ENCODE measurements at regions not wholly inside any gene's neighbourhood (a gene's known extent, or its start where the extent isn't known, plus 50 kb on each side); places are given as distances from the start of the nearest gene placed in this dataset.

DNA sequence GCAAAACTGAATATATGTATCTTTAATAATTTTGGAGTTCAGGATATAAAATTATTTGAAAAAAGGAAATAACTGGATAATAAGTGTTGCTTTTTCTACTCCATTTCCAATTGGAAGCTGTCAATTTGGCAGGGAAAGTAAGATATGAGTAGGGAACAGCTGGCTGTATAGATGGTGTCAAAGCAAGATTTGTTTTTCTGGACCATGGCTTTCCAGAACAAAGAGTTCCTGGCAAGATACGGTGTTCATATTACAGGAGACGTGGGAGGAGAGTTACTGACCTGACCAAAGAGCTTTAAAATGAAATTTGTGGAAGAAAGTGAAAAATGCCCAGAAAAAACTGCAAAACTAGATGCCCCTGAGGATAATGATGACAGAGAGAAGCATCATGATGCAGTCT, 442.7 kb upstream of the KIRREL3 start:
- Histone ChIP-seq H3K4me1 (no peaks in the 10 kb centered on the region), H3K9me3 (no peaks in the 10 kb centered on the region), H3K4me3 (no peak overlapping the region), H3K4me2 (no peak overlapping the region), H3K27ac (no peak overlapping the region)
- POLR2A ChIA-PET, result no interaction called here
- ATAC-seq (no peak), FAIRE-seq (no peak), DNase-seq (ENCODE audit: low read depth in 1 of 2, low spot score in 1 of 2) (no peak)
- 0% methylated on average over 2 of the region's 2 CpGs for WGBS (ENCODE audit: missing lambda C conversion rate)
- TF ChIP-seq, protein P1, sequence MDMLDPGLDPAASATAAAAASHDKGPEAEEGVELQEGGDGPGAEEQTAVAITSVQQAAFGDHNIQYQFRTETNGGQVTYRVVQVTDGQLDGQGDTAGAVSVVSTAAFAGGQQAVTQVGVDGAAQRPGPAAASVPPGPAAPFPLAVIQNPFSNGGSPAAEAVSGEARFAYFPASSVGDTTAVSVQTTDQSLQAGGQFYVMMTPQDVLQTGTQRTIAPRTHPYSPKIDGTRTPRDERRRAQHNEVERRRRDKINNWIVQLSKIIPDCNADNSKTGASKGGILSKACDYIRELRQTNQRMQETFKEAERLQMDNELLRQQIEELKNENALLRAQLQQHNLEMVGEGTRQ (IDR thresholded peaks at IDR 0.05), result no peak
- TF ChIP-seq, protein P2, sequence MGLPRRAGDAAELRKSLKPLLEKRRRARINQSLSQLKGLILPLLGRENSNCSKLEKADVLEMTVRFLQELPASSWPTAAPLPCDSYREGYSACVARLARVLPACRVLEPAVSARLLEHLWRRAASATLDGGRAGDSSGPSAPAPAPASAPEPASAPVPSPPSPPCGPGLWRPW (IDR thresholded peaks at IDR 0.05), result no peak
- TF ChIP-seq ZC3H11A (IDR thresholded peaks at IDR 0.05), result no peak
- no peak for TF ChIP-seq TFCP2L1 (CRISPR knock-in tag; IDR thresholded peaks at IDR 0.05)
- TF ChIP-seq HEYL (CRISPR knock-in tag; IDR thresholded peaks at IDR 0.05), result no peak
- TF ChIP-seq ZFP36 (IDR thresholded peaks at IDR 0.05; ENCODE audit: borderline replicate concordance, partially characterized antibody), result no peak
- TF ChIP-seq EHF (CRISPR knock-in tag; IDR thresholded peaks at IDR 0.05), result no peak
- TF ChIP-seq SMC3 (IDR thresholded peaks at IDR 0.05), result no peak
- TF ChIP-seq, protein P3, sequence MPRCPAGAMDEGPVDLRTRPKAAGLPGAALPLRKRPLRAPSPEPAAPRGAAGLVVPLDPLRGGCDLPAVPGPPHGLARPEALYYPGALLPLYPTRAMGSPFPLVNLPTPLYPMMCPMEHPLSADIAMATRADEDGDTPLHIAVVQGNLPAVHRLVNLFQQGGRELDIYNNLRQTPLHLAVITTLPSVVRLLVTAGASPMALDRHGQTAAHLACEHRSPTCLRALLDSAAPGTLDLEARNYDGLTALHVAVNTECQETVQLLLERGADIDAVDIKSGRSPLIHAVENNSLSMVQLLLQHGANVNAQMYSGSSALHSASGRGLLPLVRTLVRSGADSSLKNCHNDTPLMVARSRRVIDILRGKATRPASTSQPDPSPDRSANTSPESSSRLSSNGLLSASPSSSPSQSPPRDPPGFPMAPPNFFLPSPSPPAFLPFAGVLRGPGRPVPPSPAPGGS (IDR thresholded peaks at IDR 0.05), result no peak
- TF ChIP-seq POLR2A (IDR thresholded peaks at IDR 0.05; ENCODE audit: low read length), result no peak
- no peak for TF ChIP-seq MAZ (IDR thresholded peaks at IDR 0.05; ENCODE audit: borderline replicate concordance, low read depth, low read length)
- no peak for TF ChIP-seq RFX5 (IDR thresholded peaks at IDR 0.05)
- no peak for TF ChIP-seq KDM5A (IDR thresholded peaks at IDR 0.05)
- TF ChIP-seq GATA3 (IDR thresholded peaks at IDR 0.05; ENCODE audit: borderline replicate concordance), result no peak
- TF ChIP-seq, protein P4, sequence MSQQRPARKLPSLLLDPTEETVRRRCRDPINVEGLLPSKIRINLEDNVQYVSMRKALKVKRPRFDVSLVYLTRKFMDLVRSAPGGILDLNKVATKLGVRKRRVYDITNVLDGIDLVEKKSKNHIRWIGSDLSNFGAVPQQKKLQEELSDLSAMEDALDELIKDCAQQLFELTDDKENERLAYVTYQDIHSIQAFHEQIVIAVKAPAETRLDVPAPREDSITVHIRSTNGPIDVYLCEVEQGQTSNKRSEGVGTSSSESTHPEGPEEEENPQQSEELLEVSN (IDR thresholded peaks at IDR 0.05; ENCODE audit: borderline replicate concordance, low read depth), result no peak
- CTCF ChIA-PET, result no interaction called here

DNA sequence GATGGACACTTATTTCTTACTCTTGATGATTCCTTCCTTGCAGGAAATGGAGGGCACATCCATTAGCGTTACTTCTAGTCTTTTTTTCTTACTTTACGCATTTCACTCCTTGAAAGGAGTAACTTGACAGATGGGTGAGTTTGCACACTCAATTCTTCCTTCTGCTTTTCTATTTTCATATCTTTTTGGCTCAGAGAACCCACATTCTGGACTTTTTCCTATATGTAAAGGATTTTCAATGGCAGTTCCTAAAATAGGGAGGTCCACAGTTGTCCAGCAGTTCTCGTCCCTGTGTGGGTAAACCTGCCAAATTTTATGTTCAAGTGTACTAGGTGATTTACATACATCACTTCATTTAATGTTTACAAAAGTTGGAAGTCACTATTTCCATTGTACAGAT, 440.0 kb upstream of the KIRREL3 start:
- 5% methylated on average over 3 of the region's 3 CpGs for WGBS (ENCODE audit: missing lambda C conversion rate)
- H3K9me3 ChIP-seq, result no peaks in the 10 kb centered on the region
- no peak overlapping the region for H3K27ac ChIP-seq
- no peak overlapping the region for H3K4me3 ChIP-seq
- CTCF ChIA-PET, result no interaction called here
- no peak for DNase-seq (ENCODE audit: low read depth in 1 of 2, low spot score in 1 of 2)
- H3K4me2 ChIP-seq, result no peak overlapping the region
- FAIRE-seq, result no peak
- TF ChIP-seq ESRRA (IDR thresholded peaks at IDR 0.05; ENCODE audit: borderline replicate concordance, low read length) (no peak), KDM1A (IDR thresholded peaks at IDR 0.05; ENCODE audit: low read depth) (no peak), CHD4 (IDR thresholded peaks at IDR 0.05; ENCODE audit: borderline replicate concordance) (no peak), JUNB (IDR thresholded peaks at IDR 0.05) (no peak), HEYL (CRISPR knock-in tag; IDR thresholded peaks at IDR 0.05) (no peak), EHMT2 (IDR thresholded peaks at IDR 0.05; ENCODE audit: low read depth) (no peak), MAFK (IDR thresholded peaks at IDR 0.05; ENCODE audit: partially characterized antibody) (no peak)
- TF ChIP-seq, protein P3 (IDR thresholded peaks at IDR 0.05), result no peak
- H3K4me1 ChIP-seq, result no peaks in the 10 kb centered on the region
- POLR2A ChIA-PET, result no interaction called here
- no peak for ATAC-seq

DNA sequence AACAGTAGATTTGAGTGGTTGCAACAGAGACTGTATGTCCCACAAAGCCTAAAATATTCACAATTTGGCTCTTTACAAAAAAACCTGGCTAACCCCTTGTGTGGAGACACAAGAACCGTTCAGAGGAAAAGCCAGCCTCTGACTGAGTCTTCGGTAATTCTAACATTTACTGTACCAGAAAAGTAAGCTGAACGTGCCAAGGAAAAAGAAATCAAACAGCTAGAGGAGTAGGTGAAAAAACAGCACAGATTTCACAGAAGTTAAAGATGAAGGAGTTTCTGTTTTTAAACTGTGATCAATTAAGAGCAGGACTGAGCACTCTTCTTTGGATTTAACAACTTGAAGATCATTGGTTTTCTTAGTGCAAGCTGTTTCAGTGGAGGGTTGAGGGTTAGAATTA, 424.7 kb upstream of the KIRREL3 start:
- no peak overlapping the region for H3K4me3 ChIP-seq
- ChIA-PET POLR2A (no interaction called here), CTCF (no interaction called here)
- no peak overlapping the region for H3K27ac ChIP-seq
- DNase-seq (ENCODE audit: low read depth in 1 of 2, low spot score in 1 of 2), result no peak
- H3K9me3 ChIP-seq, result no peaks in the 10 kb centered on the region
- no peaks in the 10 kb centered on the region for H3K4me1 ChIP-seq
- WGBS (ENCODE audit: missing lambda C conversion rate), result 0% methylated on average over 3 of the region's 3 CpGs
- H3K4me2 ChIP-seq, result no peak overlapping the region
- no peak for FAIRE-seq
- no peak for ATAC-seq
- TF ChIP-seq ZC3H11A (IDR thresholded peaks at IDR 0.05) (no peak), RAD21 (conservative IDR thresholded peaks at IDR 0.05 in 1 of 2, IDR thresholded peaks at IDR 0.05 in 1 of 2) (no peak), TP53 (CRISPR knock-in tag; IDR thresholded peaks at IDR 0.05) (no peak), MYC (IDR thresholded peaks at IDR 0.05; ENCODE audit: borderline replicate concordance, low read length) (no peak), CHD4 (IDR thresholded peaks at IDR 0.05; ENCODE audit: borderline replicate concordance) (no peak), MAFK (IDR thresholded peaks at IDR 0.05; ENCODE audit: partially characterized antibody) (no peak), EHF (CRISPR knock-in tag; IDR thresholded peaks at IDR 0.05) (no peak), TFCP2L1 (CRISPR knock-in tag; IDR thresholded peaks at IDR 0.05) (no peak), HDAC2 (IDR thresholded peaks at IDR 0.05) (no peak), RNF2 (IDR thresholded peaks at IDR 0.05; ENCODE audit: borderline replicate concordance, low read depth) (no peak), PHF8 (IDR thresholded peaks at IDR 0.05; ENCODE audit: borderline replicate concordance, low read depth) (no peak)
- TF ChIP-seq, protein P3 (IDR thresholded peaks at IDR 0.05), result no peak
- TF ChIP-seq, protein P4 (IDR thresholded peaks at IDR 0.05; ENCODE audit: borderline replicate concordance, low read depth), result no peak
- TF ChIP-seq, protein P5, sequence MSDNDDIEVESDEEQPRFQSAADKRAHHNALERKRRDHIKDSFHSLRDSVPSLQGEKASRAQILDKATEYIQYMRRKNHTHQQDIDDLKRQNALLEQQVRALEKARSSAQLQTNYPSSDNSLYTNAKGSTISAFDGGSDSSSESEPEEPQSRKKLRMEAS (IDR thresholded peaks at IDR 0.05), result no peak
- TF ChIP-seq, protein P1 (IDR thresholded peaks at IDR 0.05), result no peak
